AG10803 (cell line): ENCODE measurements at regions not wholly inside any gene's neighbourhood (a gene's known extent, or its start where the extent isn't known, plus 50 kb on each side); places are given as distances from the start of the nearest gene placed in this dataset.

Source experiments
- DNase-seq: peaks from one replicate; pipeline ENCODE4 v3.0.0; 2010; ENCODE audit warnings: low read depth
- H3K4me3 ChIP-seq: 2 replicates; pipeline ENCODE4 v1.5.1; 2011; ENCODE audit warnings: mild to moderate bottlenecking, low read length, control low read depth
- TF ChIP-seq, protein P1 (sequence below): conservative IDR thresholded peaks from 2 replicates; pipeline ENCODE4 v1.5.1; 2011; ENCODE audit warnings: mild to moderate bottlenecking, low read length, control low read depth, inconsistent platforms

- no peak for DNase-seq
- H3K4me3 ChIP-seq: no peak overlapping the region
- TF ChIP-seq, protein P1, sequence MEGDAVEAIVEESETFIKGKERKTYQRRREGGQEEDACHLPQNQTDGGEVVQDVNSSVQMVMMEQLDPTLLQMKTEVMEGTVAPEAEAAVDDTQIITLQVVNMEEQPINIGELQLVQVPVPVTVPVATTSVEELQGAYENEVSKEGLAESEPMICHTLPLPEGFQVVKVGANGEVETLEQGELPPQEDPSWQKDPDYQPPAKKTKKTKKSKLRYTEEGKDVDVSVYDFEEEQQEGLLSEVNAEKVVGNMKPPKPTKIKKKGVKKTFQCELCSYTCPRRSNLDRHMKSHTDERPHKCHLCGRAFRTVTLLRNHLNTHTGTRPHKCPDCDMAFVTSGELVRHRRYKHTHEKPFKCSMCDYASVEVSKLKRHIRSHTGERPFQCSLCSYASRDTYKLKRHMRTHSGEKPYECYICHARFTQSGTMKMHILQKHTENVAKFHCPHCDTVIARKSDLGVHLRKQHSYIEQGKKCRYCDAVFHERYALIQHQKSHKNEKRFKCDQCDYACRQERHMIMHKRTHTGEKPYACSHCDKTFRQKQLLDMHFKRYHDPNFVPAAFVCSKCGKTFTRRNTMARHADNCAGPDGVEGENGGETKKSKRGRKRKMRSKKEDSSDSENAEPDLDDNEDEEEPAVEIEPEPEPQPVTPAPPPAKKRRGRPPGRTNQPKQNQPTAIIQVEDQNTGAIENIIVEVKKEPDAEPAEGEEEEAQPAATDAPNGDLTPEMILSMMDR: no peak
Measured at GRCh38 chr9:105836936-105837660, 142.8 kb downstream of the TMEM38B start.

DNA sequence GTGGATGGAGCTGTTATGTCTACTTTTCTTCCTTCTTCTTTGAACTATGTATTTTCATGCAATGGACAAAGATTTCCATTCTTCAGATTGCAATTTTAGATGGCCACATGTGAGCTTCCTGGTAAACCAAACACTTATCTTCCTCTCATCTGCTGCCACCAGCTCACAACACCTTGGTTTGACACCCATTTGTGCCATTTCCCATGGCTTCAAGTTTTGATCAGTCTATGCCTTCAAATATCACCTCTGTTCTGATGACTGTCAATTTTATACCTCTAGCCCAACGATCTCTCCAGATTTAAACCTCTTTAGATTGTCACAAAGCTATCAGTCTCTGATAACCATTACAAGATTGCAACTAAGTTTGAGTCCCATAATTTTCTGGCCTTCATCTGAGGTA lies 147.2 kb downstream of the TMEM38B start:
- TF ChIP-seq, protein P1: no peak
- H3K4me3 ChIP-seq: no peak overlapping the region
- DNase-seq: no peak

GRCh38 chr9:105842023-105842644 lies 147.8 kb downstream of the TMEM38B start:
- no peak overlapping the region for H3K4me3 ChIP-seq
- TF ChIP-seq, protein P1: peak; percentile 83
- DNase-seq: peak; percentile 22

DNA sequence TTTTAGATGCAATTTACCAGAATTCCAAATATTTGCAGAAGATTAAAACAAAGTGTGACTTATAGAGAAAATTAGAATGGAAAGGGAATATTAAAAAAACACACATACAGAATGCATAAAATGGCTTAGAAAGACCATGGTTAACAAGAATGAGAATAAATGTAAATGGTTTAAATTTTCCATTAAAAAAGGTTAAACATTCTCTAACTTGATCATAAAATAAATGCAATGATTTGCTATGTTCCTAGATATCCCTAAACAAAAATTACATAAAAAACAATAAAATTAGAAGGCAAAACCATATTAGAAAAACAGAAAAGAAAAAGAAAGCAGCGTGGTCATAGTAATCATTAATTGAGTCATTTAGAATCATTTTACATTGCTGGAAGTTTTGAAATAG lies 152.5 kb downstream of the TMEM38B start:
- no peak overlapping the region for H3K4me3 ChIP-seq
- no peak for DNase-seq
- TF ChIP-seq, protein P1: no peak

GRCh38 chr9:105850852-105851500 lies 156.6 kb downstream of the TMEM38B start:
- TF ChIP-seq, protein P1: no peak
- no peak for DNase-seq
- H3K4me3 ChIP-seq: no peak overlapping the region

DNA sequence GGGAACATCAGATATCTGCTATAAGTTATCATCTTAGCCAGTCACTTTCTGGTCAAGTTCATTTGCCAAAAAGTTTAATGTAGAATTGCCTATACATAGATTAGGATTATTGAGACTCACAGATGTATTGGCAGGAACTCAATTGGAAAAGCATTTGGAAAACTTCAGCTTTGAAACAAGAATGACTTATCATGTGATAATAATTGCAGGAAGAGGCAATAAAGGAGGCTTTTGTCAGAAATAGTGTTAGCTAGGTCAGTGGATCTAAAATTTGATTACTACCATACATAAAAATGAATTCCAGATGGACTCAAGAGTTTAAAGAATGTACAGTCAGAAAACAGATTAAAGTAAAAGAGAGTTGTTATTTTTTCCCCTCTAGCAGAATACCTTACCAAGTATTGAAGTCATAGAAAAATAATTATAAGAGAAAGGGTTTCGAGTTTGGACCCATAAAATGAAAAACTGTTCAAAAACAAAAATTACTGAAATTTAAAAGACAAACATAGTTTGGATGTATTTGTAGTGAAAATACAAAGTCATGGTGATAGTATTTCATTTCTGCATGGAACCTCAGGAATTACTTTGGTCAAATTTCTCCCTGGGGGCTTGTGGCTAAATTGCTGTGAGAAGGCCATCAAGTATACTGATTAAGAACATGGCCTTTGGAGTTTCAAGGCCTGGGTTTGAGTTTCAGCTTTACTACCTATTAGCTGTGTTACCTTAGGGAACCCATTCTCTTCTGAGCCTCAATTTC lies 159.9 kb downstream of the TMEM38B start:
- TF ChIP-seq, protein P1: no peak

More for the DNA sequence above, 159.9 kb downstream of the TMEM38B start:
- DNase-seq: no peak
- no peak overlapping the region for H3K4me3 ChIP-seq
